KOPT-K1 (cell line): ENCODE measurements at regions not wholly inside any gene's neighbourhood (a gene's known extent, or its start where the extent isn't known, plus 50 kb on each side); places are given as distances from the start of the nearest gene placed in this dataset.
A peak's percentile ranks its signal among the peaks of the same experiment; 100 is the strongest.
"Not testable (repeated sequence)": the region's sequence is repeated elsewhere in the genome, so short reads cannot be mapped to it uniquely, and the experiment has no call there.

Experiments used
- H3K27ac ChIP-seq: fragments of 200-600 bp; sonication (generic); 2 replicates; pipeline ENCODE4 v1.5.1; 2016; ENCODE audit warnings: antibody characterized with exemption, mild to moderate bottlenecking, low read depth, low read length; ENCODE audit not compliant: poor library complexity, severe bottlenecking
- H3K36me3 ChIP-seq: fragments of 200-600 bp; sonication (generic); 2 replicates; pipeline ENCODE4 v1.5.1; 2017; ENCODE audit warnings: antibody characterized with exemption, mild to moderate bottlenecking, low read length, moderate library complexity; ENCODE audit not compliant: insufficient read depth
- H3K9me3 ChIP-seq: fragments of 200-600 bp; sonication (generic); 2 replicates; pipeline ENCODE4 v1.5.1; 2017; ENCODE audit warnings: antibody characterized with exemption, low read length, mild to moderate bottlenecking; ENCODE audit not compliant: insufficient read depth, poor library complexity, severe bottlenecking

DNA sequence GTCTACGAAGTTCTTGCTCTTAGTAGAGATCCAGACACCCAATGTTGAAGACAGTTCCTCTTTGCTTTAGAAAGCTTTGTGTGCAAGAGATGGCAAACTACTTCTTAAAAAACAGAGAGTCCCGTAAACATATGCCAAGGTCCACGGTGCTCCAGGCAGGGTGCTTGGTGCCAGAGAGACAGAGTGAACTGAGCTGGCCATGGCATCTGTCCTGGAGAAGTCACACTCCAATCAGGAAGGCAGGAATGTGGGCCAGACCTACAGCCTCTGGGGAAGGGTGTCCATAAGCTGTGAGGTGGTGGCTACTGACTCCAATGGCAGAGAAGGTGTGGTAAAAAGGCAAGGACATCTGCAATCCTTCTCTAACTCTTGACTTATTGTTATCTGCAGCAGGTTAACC lies 242.0 kb upstream of the PLGLB2 start:
- H3K9me3 ChIP-seq, H3K36me3 ChIP-seq: not testable (repeated sequence)
- peak overlapping the region; percentile 43 for H3K27ac ChIP-seq

DNA sequence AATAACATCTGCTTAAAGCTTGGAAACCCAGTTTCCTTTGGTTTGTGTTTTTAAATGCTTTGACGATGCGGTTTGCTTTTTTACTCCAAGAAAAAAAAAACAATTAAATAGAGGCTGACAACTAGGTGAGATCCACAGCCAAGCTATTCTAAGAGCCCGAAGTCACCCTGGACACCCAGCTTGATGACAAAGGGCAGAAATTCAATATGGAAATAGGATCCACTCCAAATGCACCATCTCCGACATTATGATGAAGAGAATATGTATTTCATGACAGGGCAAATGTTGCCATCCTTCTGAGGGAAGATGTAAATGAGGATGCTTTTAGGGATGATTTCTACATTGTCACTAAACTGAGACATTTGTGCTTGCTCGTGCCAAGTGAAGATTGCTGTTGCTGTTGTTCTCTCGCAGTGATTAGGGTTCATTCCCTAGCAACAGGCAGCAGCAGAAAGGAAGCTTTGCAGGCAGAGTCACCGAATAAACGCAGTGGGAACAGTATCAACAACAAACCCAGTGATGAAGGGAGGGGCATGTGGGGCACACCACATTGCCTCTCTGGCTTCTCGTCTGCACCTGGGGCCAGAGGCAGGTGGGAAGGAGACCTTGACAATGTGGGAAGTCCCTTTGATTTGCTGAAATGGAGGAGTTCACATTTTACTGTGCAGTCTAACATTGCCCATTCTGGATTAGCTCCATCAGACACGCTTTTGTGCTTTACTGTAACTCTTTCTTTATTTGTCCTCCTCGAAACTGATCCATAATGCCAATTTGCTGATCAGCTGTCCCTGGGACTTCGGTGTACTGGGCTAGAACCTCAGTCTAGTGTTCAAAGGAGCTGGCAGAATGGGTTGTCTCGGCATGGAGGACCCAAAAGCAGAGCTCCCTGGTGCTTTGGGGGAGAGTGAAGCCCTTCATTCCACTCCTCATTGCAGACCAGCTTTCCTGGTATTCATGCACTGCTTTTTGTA lies 240.2 kb upstream of the PLGLB2 start:
- H3K9me3 ChIP-seq, H3K36me3 ChIP-seq: not testable (repeated sequence)
- peak overlapping the region; percentile 87 for H3K27ac ChIP-seq

- peak overlapping the region; percentile 91 for H3K27ac ChIP-seq
- H3K36me3 ChIP-seq, H3K9me3 ChIP-seq: not testable (repeated sequence)
Observed at GRCh38 chr2:87511195-87511778, 236.6 kb upstream of the PLGLB2 start.

DNA sequence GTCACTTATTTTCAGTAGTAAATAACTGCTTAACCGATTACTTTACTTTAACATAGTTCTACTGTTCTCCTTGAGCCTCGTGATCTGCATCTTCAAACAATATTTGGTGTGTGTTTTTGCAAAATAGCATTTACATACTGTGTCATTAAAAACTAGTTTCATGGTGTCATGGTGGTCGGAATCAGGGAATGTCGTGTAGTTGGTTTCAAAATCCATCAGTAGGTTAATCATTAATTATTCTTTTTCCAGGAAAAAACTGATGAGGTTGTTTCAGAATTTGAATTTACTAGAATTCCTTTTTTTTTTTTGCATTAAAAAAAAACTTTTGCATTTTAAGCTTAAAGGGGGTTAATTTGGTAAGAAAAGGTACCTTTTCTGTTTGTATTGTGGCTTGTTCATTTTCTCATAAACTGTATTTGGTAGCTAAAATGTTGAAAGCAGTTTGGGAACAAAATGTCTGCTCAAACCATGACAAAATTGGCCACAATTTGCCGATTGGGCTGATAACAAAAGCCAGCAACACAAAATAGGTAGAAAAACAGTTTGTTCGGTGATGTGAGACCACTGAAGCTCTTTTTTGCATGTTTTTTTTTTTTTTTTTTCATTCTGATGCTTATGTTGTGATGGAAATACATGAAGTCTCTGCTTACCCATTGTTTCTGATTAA lies 234.9 kb upstream of the PLGLB2 start:
- peak overlapping the region; percentile 70 for H3K27ac ChIP-seq
- not testable (repeated sequence) for H3K9me3 ChIP-seq, H3K36me3 ChIP-seq

- peak overlapping the region; percentile 58 for H3K27ac ChIP-seq
- not testable (repeated sequence) for H3K9me3 ChIP-seq, H3K36me3 ChIP-seq
Observed at GRCh38 chr2:87514034-87514433, 233.9 kb upstream of the PLGLB2 start.

DNA sequence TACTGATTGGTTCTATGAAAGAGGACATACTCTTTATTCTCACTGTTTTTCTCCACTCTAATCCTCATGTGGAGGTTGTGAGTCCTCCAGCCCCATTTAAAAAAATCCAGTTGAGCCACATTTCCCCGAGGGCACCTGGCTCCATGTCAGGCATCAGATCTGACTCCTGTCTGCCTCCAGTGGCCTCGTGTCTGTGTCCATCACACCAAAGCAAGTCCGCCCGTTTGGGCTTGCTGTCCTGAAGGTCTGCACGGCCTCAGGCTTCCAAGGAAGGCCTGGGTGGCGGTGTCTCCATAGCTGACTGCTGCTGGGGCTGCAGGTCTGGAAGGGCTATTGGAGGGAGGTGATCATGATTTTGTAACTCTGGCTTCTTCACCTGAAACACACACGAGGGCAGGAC lies 233.4 kb upstream of the PLGLB2 start:
- H3K36me3 ChIP-seq, H3K9me3 ChIP-seq: not testable (repeated sequence)
- peak overlapping the region; percentile 71 for H3K27ac ChIP-seq

- H3K27ac ChIP-seq: peak overlapping the region; percentile 71
- H3K36me3 ChIP-seq, H3K9me3 ChIP-seq: not testable (repeated sequence)
Observed at GRCh38 chr2:87515226-87515625, 232.7 kb upstream of the PLGLB2 start.

GRCh38 chr2:87515875-87516274 lies 232.0 kb upstream of the PLGLB2 start:
- H3K27ac ChIP-seq: peak overlapping the region; percentile 83
- H3K9me3 ChIP-seq, H3K36me3 ChIP-seq: not testable (repeated sequence)

DNA sequence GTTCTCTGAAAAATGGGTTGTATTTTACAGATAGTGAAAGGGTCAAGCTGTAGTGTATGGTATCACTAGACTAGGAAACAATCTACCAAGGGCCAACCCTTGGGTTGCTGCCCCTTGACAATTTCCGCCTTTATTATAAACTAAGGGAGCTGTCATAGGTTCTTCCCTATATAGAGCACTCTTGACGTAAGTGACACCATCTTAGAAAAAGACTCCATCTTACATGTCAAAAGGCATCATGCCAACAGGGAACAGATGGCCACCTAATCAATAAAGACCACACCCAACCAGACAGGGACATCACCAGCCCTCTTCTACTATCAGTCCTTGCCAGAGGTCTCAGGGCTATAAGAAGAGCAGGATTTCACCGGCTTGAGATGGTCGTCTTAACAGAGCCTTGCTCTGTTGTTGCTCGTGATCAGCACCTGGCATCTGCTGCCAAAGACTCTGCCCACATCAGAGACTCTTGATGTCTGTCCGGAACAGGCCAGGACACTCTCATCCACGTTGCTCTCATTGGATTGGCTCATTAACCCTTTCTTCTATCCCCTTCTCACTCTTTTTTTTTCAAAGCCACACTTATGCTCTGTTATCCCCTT lies 231.4 kb upstream of the PLGLB2 start:
- peak overlapping the region; percentile 83 for H3K27ac ChIP-seq

DNA sequence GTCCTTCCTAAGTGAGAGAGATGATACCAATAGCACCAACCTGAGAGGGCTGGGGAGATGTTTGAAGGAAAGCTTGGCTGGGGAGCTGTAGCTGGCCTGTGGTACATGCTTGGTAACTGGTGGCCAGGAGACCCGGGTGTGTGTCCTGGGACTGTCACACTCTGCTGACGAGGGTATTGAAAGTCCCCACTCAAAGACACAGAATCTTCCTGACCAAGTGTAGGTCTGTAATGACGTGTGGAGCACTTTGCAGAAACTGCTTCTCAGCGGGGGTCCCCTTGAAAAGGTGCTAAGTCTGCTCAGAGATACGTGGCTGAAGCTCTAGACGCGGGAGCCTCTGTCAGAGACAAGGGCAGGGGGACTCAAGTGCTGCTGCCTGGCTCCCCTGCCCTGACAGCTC lies 230.4 kb upstream of the PLGLB2 start:
- not testable (repeated sequence) for H3K9me3 ChIP-seq, H3K36me3 ChIP-seq
- H3K27ac ChIP-seq: peak overlapping the region; percentile 83

More for the DNA sequence above, 231.4 kb upstream of the PLGLB2 start:
- not testable (repeated sequence) for H3K9me3 ChIP-seq, H3K36me3 ChIP-seq

DNA sequence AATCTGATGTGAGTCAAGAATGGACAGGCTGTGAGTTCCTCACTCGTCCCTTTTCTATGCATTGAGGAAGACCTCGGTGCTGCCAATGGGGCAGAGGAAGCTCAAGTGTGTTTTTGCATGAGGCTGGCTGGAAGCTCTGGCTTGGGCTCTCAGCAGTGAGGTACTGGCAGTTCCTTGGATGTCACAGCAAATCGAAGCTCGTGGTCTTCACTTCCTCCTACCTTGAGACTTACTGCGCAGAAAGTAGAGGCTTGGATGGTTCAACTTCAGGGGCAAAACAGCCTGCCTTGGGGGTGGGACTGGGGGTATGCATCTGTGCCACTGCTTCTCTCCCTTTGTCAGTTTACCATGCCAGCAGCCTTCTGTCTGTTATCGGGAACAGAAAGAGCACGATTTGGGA lies 229.8 kb upstream of the PLGLB2 start:
- H3K9me3 ChIP-seq, H3K36me3 ChIP-seq: not testable (repeated sequence)
- peak overlapping the region; percentile 84 for H3K27ac ChIP-seq

DNA sequence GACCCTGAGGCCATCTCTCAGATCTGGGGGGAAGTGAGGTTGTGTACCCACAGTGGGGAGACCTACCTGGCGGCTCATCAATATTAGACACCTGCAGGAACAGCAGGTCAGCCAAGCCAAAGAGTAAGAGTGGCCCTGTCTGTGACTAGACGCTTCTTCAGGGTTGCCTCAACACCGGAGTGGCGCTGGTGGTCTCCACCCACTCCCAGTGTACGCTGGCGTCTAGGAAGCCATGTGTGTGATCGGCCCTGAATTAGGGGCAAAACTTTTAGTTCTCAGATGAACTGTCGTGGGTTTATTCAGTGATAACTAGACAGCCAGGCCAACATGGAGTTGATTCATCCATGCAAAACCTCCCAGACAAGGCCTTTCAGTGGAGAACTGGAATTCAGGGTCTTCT lies 229.3 kb upstream of the PLGLB2 start:
- H3K27ac ChIP-seq: peak overlapping the region; percentile 84
- H3K9me3 ChIP-seq, H3K36me3 ChIP-seq: not testable (repeated sequence)

GRCh38 chr2:87519158-87520011 lies 228.5 kb upstream of the PLGLB2 start:
- H3K9me3 ChIP-seq: not testable (repeated sequence)
- peak overlapping the region; percentile 48 for H3K27ac ChIP-seq

DNA sequence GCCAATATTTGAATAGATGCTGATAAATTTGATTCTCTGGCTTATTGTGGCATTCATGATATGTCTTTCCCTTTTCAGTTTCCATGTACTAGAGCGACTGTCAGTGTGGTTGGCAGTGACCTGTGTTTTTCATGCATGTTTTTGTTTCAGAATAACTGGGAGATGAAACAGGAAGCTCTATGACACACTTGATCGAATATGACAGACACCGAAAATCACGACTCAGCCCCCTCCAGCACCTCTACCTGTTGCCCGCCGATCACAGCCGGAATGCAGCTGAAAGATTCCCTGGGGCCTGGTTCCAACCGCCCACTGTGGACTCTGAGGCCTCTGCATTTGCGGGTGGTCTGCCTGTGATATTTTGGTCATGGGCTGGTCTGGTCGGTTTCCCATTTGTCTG lies 226.8 kb upstream of the PLGLB2 start:
- not testable (repeated sequence) for H3K36me3 ChIP-seq, H3K9me3 ChIP-seq, H3K27ac ChIP-seq

More at GRCh38 chr2:87519158-87520011, 228.5 kb upstream of the PLGLB2 start:
- H3K36me3 ChIP-seq: not testable (repeated sequence)
